Ascending aorta (tissue), 2 donors: ENCODE measurements at regions not wholly inside any gene's neighbourhood (a gene's known extent, or its start where the extent isn't known, plus 50 kb on each side); places are given as distances from the start of the nearest gene placed in this dataset.

ENCODE experiments used
- DNase-seq, 2 donors: peaks; one replicate each; pipeline ENCODE4 v3.0.0-alpha.2; 2019; ENCODE audit warnings: low spot score in 2 of 2
- H3K27ac ChIP-seq, 2 donors: fragments of 200-600 bp; sonication (generic); one replicate each; pipeline ENCODE4 v1.5.1; 2016 to 2017; ENCODE audit warnings: mild to moderate bottlenecking in 1 of 2
- H3K27me3 ChIP-seq: fragments of 200-600 bp; sonication (generic); one replicate; pipeline ENCODE4 v1.5.1; 2017
- H3K36me3 ChIP-seq, 2 donors: fragments of 200-600 bp; sonication (generic); one replicate each; pipeline ENCODE4 v1.5.1; 2016
- H3K4me1 ChIP-seq, 2 donors: fragments of 200-600 bp; sonication (generic); one replicate each; pipeline ENCODE4 v1.5.1; 2016 to 2017; ENCODE audit warnings: mild to moderate bottlenecking in 1 of 2
- H3K4me3 ChIP-seq, 2 donors: fragments of 200-600 bp; sonication (generic); one replicate each; pipeline ENCODE4 v1.5.1; 2016 to 2017; ENCODE audit warnings: mild to moderate bottlenecking in 1 of 2
- H3K9me3 ChIP-seq, 2 donors: fragments of 200-600 bp; sonication (generic); one replicate each; pipeline ENCODE4 v1.5.1; 2016
- CTCF ChIP-seq, 3 experiments: fragments of 200-600 bp in 2 of 3; fragments of 450-650 bp in 1 of 3; sonication (generic) in 2 of 3; IDR thresholded peaks; one replicate each; pipeline ENCODE4 v1.5.1; 2016 to 2019; ENCODE audit warnings: antibody characterized with exemption in 3 of 3, mild to moderate bottlenecking in 1 of 3, moderate library complexity in 1 of 3
- intact Hi-C: fragments of 100-400 bp; cut with DNase I; formaldehyde crosslinking; loops from one replicate; pipeline ENCODE4 v1.15.1; 2023

GRCh38 chr1:86282611-86283010 is 113.5 kb downstream of the ODF2L start:
- Histone ChIP-seq H3K27me3 (no peaks in the 10 kb centered on the region), H3K27ac (no peak overlapping the region), H3K9me3 (no peaks in the 10 kb centered on the region), H3K4me1 (no peaks in the 10 kb centered on the region), H3K36me3 (no peaks in the 10 kb centered on the region), H3K4me3 (no peak overlapping the region)
- no peak for TF ChIP-seq CTCF (IDR thresholded peaks at IDR 0.05)
- intact Hi-C loops, result no loop called here
- DNase-seq, result no peak

GRCh38 chr1:86277936-86278335 is 118.2 kb downstream of the ODF2L start:
- no peak for TF ChIP-seq CTCF (IDR thresholded peaks at IDR 0.05)
- Histone ChIP-seq H3K4me3 (no peak overlapping the region), H3K4me1 (no peaks in the 10 kb centered on the region), H3K36me3 (no peaks in the 10 kb centered on the region), H3K27me3 (no peaks in the 10 kb centered on the region), H3K9me3 (no peaks in the 10 kb centered on the region), H3K27ac (no peak overlapping the region)
- DNase-seq, result no peak
- intact Hi-C loops, result no loop called here

GRCh38 chr1:86273066-86273465 is 116.5 kb upstream of the COL24A1 start:
- no peak for TF ChIP-seq CTCF (IDR thresholded peaks at IDR 0.05)
- no peak for DNase-seq
- intact Hi-C loops, result no loop called here
- H3K36me3 ChIP-seq, result no peaks in the 10 kb centered on the region
- H3K27ac ChIP-seq, result no peak overlapping the region
- no peaks in the 10 kb centered on the region for H3K4me1 ChIP-seq
- no peaks in the 10 kb centered on the region for H3K27me3 ChIP-seq
- H3K9me3 ChIP-seq, result no peaks in the 10 kb centered on the region
- H3K4me3 ChIP-seq, result no peak overlapping the region

- Histone ChIP-seq H3K9me3 (no peaks in the 10 kb centered on the region), H3K4me3 (no peak overlapping the region), H3K27ac (no peak overlapping the region), H3K4me1 (no peaks in the 10 kb centered on the region), H3K36me3 (no peaks in the 10 kb centered on the region), H3K27me3 (no peaks in the 10 kb centered on the region)
- intact Hi-C loops, result no loop called here
- DNase-seq, result no peak
- no peak for TF ChIP-seq CTCF (IDR thresholded peaks at IDR 0.05)
Observed at GRCh38 chr1:86272083-86272482, 115.5 kb upstream of the COL24A1 start.

GRCh38 chr1:86271046-86271445 is 114.5 kb upstream of the COL24A1 start:
- H3K4me3 ChIP-seq, result no peak overlapping the region
- DNase-seq, result no peak
- no peak for TF ChIP-seq CTCF (IDR thresholded peaks at IDR 0.05)
- H3K27ac ChIP-seq, result no peak overlapping the region
- no peaks in the 10 kb centered on the region for H3K4me1 ChIP-seq
- H3K27me3 ChIP-seq, result no peaks in the 10 kb centered on the region
- H3K36me3 ChIP-seq, result no peaks in the 10 kb centered on the region
- intact Hi-C loops, result no loop called here
- no peaks in the 10 kb centered on the region for H3K9me3 ChIP-seq

- Histone ChIP-seq H3K36me3 (no peaks in the 10 kb centered on the region), H3K27ac (no peak overlapping the region), H3K4me1 (no peaks in the 10 kb centered on the region), H3K4me3 (no peak overlapping the region), H3K9me3 (no peaks in the 10 kb centered on the region), H3K27me3 (no peaks in the 10 kb centered on the region)
- intact Hi-C loops, result no loop called here
- no peak for DNase-seq
- TF ChIP-seq CTCF (IDR thresholded peaks at IDR 0.05), result no peak
Observed at GRCh38 chr1:86263101-86263500, 106.5 kb upstream of the COL24A1 start.
